ENCODE measurements at regions not wholly inside any gene's neighbourhood (a gene's known extent, or its start where the extent isn't known, plus 50 kb on each side); places are given as distances from the start of the nearest gene placed in this dataset.

GRCh38 chrX:80223982-80224579 is 196.2 kb upstream of the TENT5D start:
- Histone ChIP-seq H3K27ac (ENCODE audit: low read depth in 2 of 2, low read length in 2 of 2) (no peak overlapping the region), H3K27me3 (ENCODE audit: control insufficient read depth, insufficient read depth, low read length) (no peaks in the 10 kb centered on the region), H3K9me3 (ENCODE audit: control insufficient read depth in 2 of 3, insufficient read depth in 1 of 3, low read length in 3 of 3) (no peaks in the 10 kb centered on the region), H3K9ac (ENCODE audit: low read length in 3 of 3) (no peak overlapping the region), H3K4me3 (ENCODE audit: low read length in 3 of 3) (no peak overlapping the region), H3K36me3 (ENCODE audit: control insufficient read depth in 2 of 3, insufficient read depth in 3 of 3, low read length in 3 of 3) (no peaks in the 10 kb centered on the region), H3K4me1 (ENCODE audit: control insufficient read depth in 2 of 3, insufficient read depth in 2 of 3, low read depth in 1 of 3, low read length in 3 of 3) (no peaks in the 10 kb centered on the region)
- intact Hi-C loops (cut with DNase I), result no loop called here
- no peak for FAIRE-seq
- TF ChIP-seq CTCF (IDR thresholded peaks at IDR 0.05; ENCODE audit: borderline replicate concordance, extremely low read depth, insufficient read depth), result no peak
- DNase-seq, result no peak

- FAIRE-seq (no peak), DNase-seq (no peak)
- no peak for TF ChIP-seq CTCF (IDR thresholded peaks at IDR 0.05; ENCODE audit: borderline replicate concordance, extremely low read depth, insufficient read depth)
Observed at GRCh38 chrX:80229626-80230025, 190.6 kb upstream of the TENT5D start.

GRCh38 chrX:80237072-80237471 is 183.2 kb upstream of the TENT5D start:
- H3K27me3 ChIP-seq (ENCODE audit: control insufficient read depth, insufficient read depth, low read length), result no peaks in the 10 kb centered on the region
- H3K36me3 ChIP-seq (ENCODE audit: control insufficient read depth in 2 of 3, insufficient read depth in 3 of 3, low read length in 3 of 3), result no peaks in the 10 kb centered on the region
- intact Hi-C loops (cut with DNase I), result no loop called here
- no peak overlapping the region for H3K9ac ChIP-seq (ENCODE audit: low read length in 3 of 3)
- TF ChIP-seq CTCF (IDR thresholded peaks at IDR 0.05; ENCODE audit: borderline replicate concordance, extremely low read depth, insufficient read depth), result peak; percentile 16
- no peaks in the 10 kb centered on the region for H3K4me1 ChIP-seq (ENCODE audit: control insufficient read depth in 2 of 3, insufficient read depth in 2 of 3, low read depth in 1 of 3, low read length in 3 of 3)
- no peak for FAIRE-seq
- H3K27ac ChIP-seq (ENCODE audit: low read depth in 2 of 2, low read length in 2 of 2), result no peak overlapping the region
- DNase-seq, result peak in 2 of 5 donors; percentile 2 to 10
- no peaks in the 10 kb centered on the region for H3K9me3 ChIP-seq (ENCODE audit: control insufficient read depth in 2 of 3, insufficient read depth in 1 of 3, low read length in 3 of 3)
- no peak overlapping the region for H3K4me3 ChIP-seq (ENCODE audit: low read length in 3 of 3)

More at GRCh38 chrX:80229626-80230025, 190.6 kb upstream of the TENT5D start:
- Histone ChIP-seq H3K4me1 (ENCODE audit: control insufficient read depth in 2 of 3, insufficient read depth in 2 of 3, low read depth in 1 of 3, low read length in 3 of 3) (no peaks in the 10 kb centered on the region), H3K4me3 (ENCODE audit: low read length in 3 of 3) (no peak overlapping the region), H3K36me3 (ENCODE audit: control insufficient read depth in 2 of 3, insufficient read depth in 3 of 3, low read length in 3 of 3) (no peaks in the 10 kb centered on the region), H3K27ac (ENCODE audit: low read depth in 2 of 2, low read length in 2 of 2) (no peak overlapping the region), H3K9me3 (ENCODE audit: control insufficient read depth in 2 of 3, insufficient read depth in 1 of 3, low read length in 3 of 3) (no peaks in the 10 kb centered on the region), H3K27me3 (ENCODE audit: control insufficient read depth, insufficient read depth, low read length) (no peaks in the 10 kb centered on the region), H3K9ac (ENCODE audit: low read length in 3 of 3) (no peak overlapping the region)
- intact Hi-C loops (cut with DNase I), result no loop called here

- H3K4me3 ChIP-seq (ENCODE audit: low read length in 3 of 3), result no peak overlapping the region
- H3K27ac ChIP-seq (ENCODE audit: low read depth in 2 of 2, low read length in 2 of 2), result no peak overlapping the region
- no peaks in the 10 kb centered on the region for H3K27me3 ChIP-seq (ENCODE audit: control insufficient read depth, insufficient read depth, low read length)
- intact Hi-C loops (cut with DNase I), result no loop called here
- H3K9ac ChIP-seq (ENCODE audit: low read length in 3 of 3), result no peak overlapping the region
- H3K4me1 ChIP-seq (ENCODE audit: control insufficient read depth in 2 of 3, insufficient read depth in 2 of 3, low read depth in 1 of 3, low read length in 3 of 3), result no peaks in the 10 kb centered on the region
- no peak for TF ChIP-seq CTCF (IDR thresholded peaks at IDR 0.05; ENCODE audit: borderline replicate concordance, extremely low read depth, insufficient read depth)
- peak in 1 of 5 donors; percentile 20 for DNase-seq
- no peaks in the 10 kb centered on the region for H3K36me3 ChIP-seq (ENCODE audit: control insufficient read depth in 2 of 3, insufficient read depth in 3 of 3, low read length in 3 of 3)
- FAIRE-seq, result peak; percentile 13
- no peaks in the 10 kb centered on the region for H3K9me3 ChIP-seq (ENCODE audit: control insufficient read depth in 2 of 3, insufficient read depth in 1 of 3, low read length in 3 of 3)
Observed at GRCh38 chrX:80246271-80246670, 174.0 kb upstream of the TENT5D start.

Data from kidney (tissue), 13 donors.